Esophagus muscularis mucosa (tissue), 4 donors: ENCODE measurements at regions not wholly inside any gene's neighbourhood (a gene's known extent, or its start where the extent isn't known, plus 50 kb on each side); places are given as distances from the start of the nearest gene placed in this dataset.

Experiments
- CTCF ChIP-seq, 3 experiments: fragments of 200-600 bp in 2 of 3; fragments of 450-650 bp in 1 of 3; sonication (generic) in 2 of 3; IDR thresholded peaks; one replicate each; pipeline ENCODE4 v1.5.1; 2017 to 2019; ENCODE audit warnings: antibody characterized with exemption in 3 of 3, mild to moderate bottlenecking in 2 of 3, moderate library complexity in 1 of 3
- EP300 ChIP-seq: sonication (generic); formaldehyde crosslinking; IDR thresholded peaks from one replicate; pipeline ENCODE4 v1.6.1; 2017; ENCODE audit warnings: antibody characterized with exemption
- POLR2A ChIP-seq: fragments of 450-650 bp; IDR thresholded peaks from one replicate; pipeline ENCODE4 v1.6.1; 2017; ENCODE audit warnings: antibody characterized with exemption, moderate library complexity, mild to moderate bottlenecking, low read depth
- POLR2AphosphoS5 ChIP-seq, 2 donors: sonication (generic); formaldehyde crosslinking; IDR thresholded peaks; one replicate each; pipeline ENCODE4 v1.6.1; 2017; ENCODE audit warnings: antibody characterized with exemption in 2 of 2

GRCh38 chr3:82262193-82262592 is 500.7 kb upstream of the GBE1 start:
- TF ChIP-seq POLR2A (no peak), CTCF (IDR thresholded peaks at IDR 0.05) (no peak), POLR2AphosphoS5 (IDR thresholded peaks at IDR 0.05) (no peak), EP300 (no peak)
